Fibroblast of lung (primary cell): ENCODE measurements at regions not wholly inside any gene's neighbourhood (a gene's known extent, or its start where the extent isn't known, plus 50 kb on each side); places are given as distances from the start of the nearest gene placed in this dataset.
A peak's percentile ranks its signal among the peaks of the same experiment; 100 is the strongest.
"Not testable (repeated sequence)": the region's sequence is repeated elsewhere in the genome, so short reads cannot be mapped to it uniquely, and the experiment has no call there.

Source experiments
- DNase-seq, 2 donors: peaks; one replicate each; pipeline versions ENCODE4 v3.0.0 to v3.0.0-alpha.2; 2010; ENCODE audit warnings: low read depth in 2 of 2
- H2AFZ ChIP-seq: 2 replicates; pipeline ENCODE4 v1.5.1; 2012; ENCODE audit warnings: low read length, control low read depth, inconsistent platforms
- H3K27ac ChIP-seq: 2 replicates; pipeline ENCODE4 v1.5.1; 2011; ENCODE audit warnings: low read length, control low read depth; ENCODE audit not compliant: insufficient read depth
- H3K27me3 ChIP-seq: 2 replicates; pipeline ENCODE4 v1.5.1; 2011; ENCODE audit warnings: mild to moderate bottlenecking, low read length; ENCODE audit not compliant: control insufficient read depth, insufficient read depth
- H3K36me3 ChIP-seq: 2 replicates; pipeline ENCODE4 v1.5.1; 2011; ENCODE audit warnings: low read length; ENCODE audit not compliant: control insufficient read depth, insufficient read depth
- H3K4me1 ChIP-seq: 2 replicates; pipeline ENCODE4 v1.5.1; 2011; ENCODE audit warnings: low read length; ENCODE audit not compliant: control insufficient read depth, insufficient read depth; ENCODE audit errors: extremely low read depth
- H3K4me2 ChIP-seq: 2 replicates; pipeline ENCODE4 v1.5.1; 2011; ENCODE audit warnings: low read length, control low read depth; ENCODE audit not compliant: insufficient read depth; ENCODE audit errors: extremely low read depth
- H3K4me3 ChIP-seq, 4 experiments: fragments of 200-600 bp in 1 of 4; sonication (generic) in 1 of 4; replicated peaks in 1 of 4; 2 replicates each; pipeline ENCODE4 v1.5.1; 2011 to 2016; ENCODE audit warnings: low read length in 4 of 4, low read depth in 3 of 4, mild to moderate bottlenecking in 3 of 4, control low read depth in 2 of 4, inconsistent platforms in 1 of 4, mixed read lengths in 1 of 4; ENCODE audit not compliant: insufficient read depth in 1 of 4; ENCODE audit errors: control extremely low read depth in 1 of 4
- H3K79me2 ChIP-seq: 2 replicates; pipeline ENCODE4 v1.5.1; 2012; ENCODE audit warnings: mild to moderate bottlenecking, low read length, inconsistent platforms; ENCODE audit not compliant: control insufficient read depth, insufficient read depth
- H3K9ac ChIP-seq: 2 replicates; pipeline ENCODE4 v1.5.1; 2011; ENCODE audit warnings: mild to moderate bottlenecking, low read length, control low read depth; ENCODE audit not compliant: insufficient read depth
- H3K9me3 ChIP-seq: 2 replicates; pipeline ENCODE4 v1.5.1; 2012; ENCODE audit warnings: low read depth, low read length; ENCODE audit not compliant: control insufficient read depth, insufficient read depth
- H4K20me1 ChIP-seq: 2 replicates; pipeline ENCODE4 v1.5.1; 2011; ENCODE audit warnings: low read length; ENCODE audit not compliant: control insufficient read depth, insufficient read depth; ENCODE audit errors: extremely low read depth
- CTCF ChIP-seq, 2 donors: IDR thresholded peaks in 1 of 2; conservative IDR thresholded peaks in 1 of 2; 1 replicate in 1 of 2; 2 replicates in 1 of 2; pipeline ENCODE4 v1.5.1; 2011 to 2012; ENCODE audit warnings: low read length in 2 of 2, control low read depth in 1 of 2, inconsistent platforms in 1 of 2, low read depth in 1 of 2, mild to moderate bottlenecking in 1 of 2
- EZH2 ChIP-seq: IDR thresholded peaks from 2 replicates; pipeline ENCODE4 v1.5.1; 2012; ENCODE audit warnings: low read length, control low read depth, mild to moderate bottlenecking; ENCODE audit errors: missing control alignments

GRCh38 chr7:118867860-118868259 lies 643.4 kb downstream of the ANKRD7 start:
- Histone ChIP-seq H3K27ac (no peak overlapping the region), H3K79me2 (no peaks in the 10 kb centered on the region), H3K4me2 (no peak overlapping the region), H3K4me1 (no peaks in the 10 kb centered on the region), H3K27me3 (no peaks in the 10 kb centered on the region), H3K36me3 (no peaks in the 10 kb centered on the region), H4K20me1 (no peaks in the 10 kb centered on the region), H2AFZ (no peak overlapping the region), H3K9ac (no peak overlapping the region), H3K4me3 (no peak overlapping the region), H3K9me3 (no peaks in the 10 kb centered on the region)
- TF ChIP-seq EZH2 (no peak), CTCF (conservative IDR thresholded peaks at IDR 0.05 in 1 of 2, IDR thresholded peaks at IDR 0.05 in 1 of 2; ENCODE audit: low read depth in 1 of 2, low read length in 2 of 2) (no peak)
- DNase-seq: no peak

- not testable (repeated sequence) for H3K27me3 ChIP-seq, H3K36me3 ChIP-seq, H4K20me1 ChIP-seq, H3K4me1 ChIP-seq, H3K9me3 ChIP-seq, H3K27ac ChIP-seq, H3K4me2 ChIP-seq, DNase-seq, H3K4me3 ChIP-seq, H3K9ac ChIP-seq, H3K79me2 ChIP-seq, H2AFZ ChIP-seq
Measured at GRCh38 chr7:118869141-118869540, 644.6 kb downstream of the ANKRD7 start.

- Histone ChIP-seq H3K4me2 (no peak overlapping the region), H3K9me3 (no peaks in the 10 kb centered on the region), H4K20me1 (no peaks in the 10 kb centered on the region), H3K79me2 (no peaks in the 10 kb centered on the region), H3K4me3 (no peak overlapping the region), H3K9ac (no peak overlapping the region), H3K27me3 (no peaks in the 10 kb centered on the region), H3K27ac (no peak overlapping the region), H2AFZ (no peak overlapping the region), H3K36me3 (no peaks in the 10 kb centered on the region), H3K4me1 (no peaks in the 10 kb centered on the region)
- peak in 1 of 2 donors; percentile 23 for DNase-seq
- peak in 1 of 2 donors; percentile 43 for TF ChIP-seq CTCF (conservative IDR thresholded peaks at IDR 0.05 in 1 of 2, IDR thresholded peaks at IDR 0.05 in 1 of 2; ENCODE audit: low read depth in 1 of 2, low read length in 2 of 2)
- TF ChIP-seq EZH2: no peak
Measured at GRCh38 chr7:118870187-118870586, 645.7 kb downstream of the ANKRD7 start.
